SW480 (cell line): ENCODE measurements at regions not wholly inside any gene's neighbourhood (a gene's known extent, or its start where the extent isn't known, plus 50 kb on each side); places are given as distances from the start of the nearest gene placed in this dataset.
A peak's percentile ranks its signal among the peaks of the same experiment; 100 is the strongest.
"Not testable (repeated sequence)": the region's sequence is repeated elsewhere in the genome, so short reads cannot be mapped to it uniquely, and the experiment has no call there.

Experiments used
- DNase-seq: peaks from one replicate; pipeline ENCODE4 v3.0.0-alpha.2; 2016; ENCODE audit warnings: low spot score

- DNase-seq, result no peak
Measured at GRCh38 chr12:111154147-111154834, 214.6 kb downstream of the PHETA1 start.

GRCh38 chr12:111152561-111152960 is 216.3 kb downstream of the PHETA1 start:
- DNase-seq, result no peak

- DNase-seq, result no peak
Measured at GRCh38 chr12:111150921-111151840, 217.7 kb downstream of the PHETA1 start.

GRCh38 chr12:111150360-111150759 is 218.5 kb downstream of the PHETA1 start:
- no peak for DNase-seq

- no peak for DNase-seq
Measured at GRCh38 chr12:111149299-111149698, 219.6 kb downstream of the PHETA1 start.

- DNase-seq, result no peak
Measured at GRCh38 chr12:111148005-111148404, 220.9 kb downstream of the PHETA1 start.

- DNase-seq, result no peak
Measured at GRCh38 chr12:111143271-111143670, 222.9 kb upstream of the MYL2 start.

- DNase-seq, result no peak
Measured at GRCh38 chr12:111141205-111141604, 220.8 kb upstream of the MYL2 start.

GRCh38 chr12:111138016-111138415 is 217.6 kb upstream of the MYL2 start:
- no peak for DNase-seq

- DNase-seq, result no peak
Measured at GRCh38 chr12:111135293-111135832, 215.0 kb upstream of the MYL2 start.

- no peak for DNase-seq
Measured at GRCh38 chr12:111130336-111130735, 210.0 kb upstream of the MYL2 start.

- DNase-seq, result peak; percentile 7
Measured at GRCh38 chr12:111129149-111129767, 208.9 kb upstream of the MYL2 start.

- DNase-seq, result no peak
Measured at GRCh38 chr12:111126331-111126730, 206.0 kb upstream of the MYL2 start.

GRCh38 chr12:111124183-111124582 is 203.8 kb upstream of the MYL2 start:
- DNase-seq, result no peak

- DNase-seq, result no peak
Measured at GRCh38 chr12:111123390-111123789, 203.0 kb upstream of the MYL2 start.

- DNase-seq, result no peak
Measured at GRCh38 chr12:111122458-111122878, 202.1 kb upstream of the MYL2 start.

- DNase-seq, result no peak
Measured at GRCh38 chr12:111121840-111122239, 201.5 kb upstream of the MYL2 start.

GRCh38 chr12:111120578-111120977 is 200.2 kb upstream of the MYL2 start:
- no peak for DNase-seq

GRCh38 chr12:111117017-111117416 is 196.6 kb upstream of the MYL2 start:
- DNase-seq, result no peak

- not testable (repeated sequence) for DNase-seq
Measured at GRCh38 chr12:111113313-111113712, 192.9 kb upstream of the MYL2 start.

GRCh38 chr12:111112311-111113098 is 192.1 kb upstream of the MYL2 start:
- no peak for DNase-seq

GRCh38 chr12:111111681-111112080 is 191.3 kb upstream of the MYL2 start:
- no peak for DNase-seq
